ENCODE measurements at regions not wholly inside any gene's neighbourhood (a gene's known extent, or its start where the extent isn't known, plus 50 kb on each side); places are given as distances from the start of the nearest gene placed in this dataset.

- TF ChIP-seq CTCF (IDR thresholded peaks at IDR 0.05) (peak in 2 of 4 experiments; percentile 37 to 45), EP300 (IDR thresholded peaks at IDR 0.05) (no peak)
Observed at GRCh38 chr3:22908989-22909507, 294.1 kb upstream of the UBE2E2 start.

Measured in gastroesophageal sphincter (tissue), 3 donors.